ENCODE measurements at regions not wholly inside any gene's neighbourhood (a gene's known extent, or its start where the extent isn't known, plus 50 kb on each side); places are given as distances from the start of the nearest gene placed in this dataset.

GRCh38 chrX:9349572-9350494 lies 115.0 kb upstream of the TBL1X start:
- TF ChIP-seq CTCF (conservative IDR thresholded peaks at IDR 0.05; ENCODE audit: low read length), result no peak
- no peak for TF ChIP-seq EZH2phosphoT487 (IDR thresholded peaks at IDR 0.05; ENCODE audit: borderline replicate concordance)
